ENCODE measurements at regions not wholly inside any gene's neighbourhood (a gene's known extent, or its start where the extent isn't known, plus 50 kb on each side); places are given as distances from the start of the nearest gene placed in this dataset.

DNA sequence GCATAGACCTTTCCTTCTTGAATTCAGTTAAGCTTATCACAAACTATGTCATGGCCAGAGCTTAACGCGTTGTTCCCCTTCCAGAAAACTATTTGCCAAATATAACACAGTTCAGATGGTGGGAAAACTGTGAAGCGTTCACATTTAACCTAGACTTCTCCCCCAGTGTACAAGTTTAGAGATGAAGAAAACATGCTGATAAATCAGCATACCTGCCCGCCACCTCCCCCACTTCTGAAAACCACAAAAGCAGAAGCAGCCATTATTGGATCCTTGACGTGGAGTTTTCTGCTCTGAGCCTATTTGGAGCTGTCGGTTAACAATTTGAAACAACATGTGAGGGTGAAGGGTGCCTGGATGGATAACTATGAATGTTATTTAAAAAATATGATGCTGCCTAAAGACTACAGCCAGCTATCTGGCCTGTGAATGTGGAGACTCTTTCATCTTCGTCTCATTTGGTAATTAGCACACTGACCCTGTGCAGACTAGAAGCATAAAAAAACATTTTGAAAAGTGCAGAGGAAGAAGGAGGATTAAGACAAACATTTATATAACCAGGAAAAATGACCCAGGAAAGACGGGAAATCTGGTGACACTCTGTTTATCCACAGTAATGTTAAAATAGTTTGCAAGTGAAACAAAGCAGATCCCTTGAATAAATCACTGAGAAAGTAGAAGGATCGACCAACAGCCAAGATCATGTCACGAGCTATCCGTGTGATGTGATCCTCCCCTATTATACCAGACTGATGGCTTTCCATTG lies 408.2 kb downstream of the AEBP2 start:
- no peaks in the 10 kb centered on the region for H3K36me3 ChIP-seq (ENCODE audit: control insufficient read depth in 3 of 3, insufficient read depth in 3 of 3, low read length in 3 of 3)
- H3K4me1 ChIP-seq (ENCODE audit: control insufficient read depth in 3 of 3, insufficient read depth in 3 of 3, low read length in 3 of 3): no peaks in the 10 kb centered on the region
- no peak overlapping the region for H3K9ac ChIP-seq (ENCODE audit: low read depth in 1 of 3, low read length in 3 of 3)
- no peak overlapping the region for H3K4me3 ChIP-seq (ENCODE audit: low read length in 3 of 3)
- H3K27ac ChIP-seq (ENCODE audit: low read depth, low read length): peak overlapping the region; percentile 46
- peaks cover 0 to 8% (median 0%) of the 10 kb centered on the region in 3 donors for H3K9me3 ChIP-seq (ENCODE audit: control insufficient read depth in 3 of 3, low read length in 3 of 3)
- no peaks in the 10 kb centered on the region for H3K27me3 ChIP-seq (ENCODE audit: control insufficient read depth in 3 of 3, insufficient read depth in 3 of 3, low read length in 3 of 3)

DNA sequence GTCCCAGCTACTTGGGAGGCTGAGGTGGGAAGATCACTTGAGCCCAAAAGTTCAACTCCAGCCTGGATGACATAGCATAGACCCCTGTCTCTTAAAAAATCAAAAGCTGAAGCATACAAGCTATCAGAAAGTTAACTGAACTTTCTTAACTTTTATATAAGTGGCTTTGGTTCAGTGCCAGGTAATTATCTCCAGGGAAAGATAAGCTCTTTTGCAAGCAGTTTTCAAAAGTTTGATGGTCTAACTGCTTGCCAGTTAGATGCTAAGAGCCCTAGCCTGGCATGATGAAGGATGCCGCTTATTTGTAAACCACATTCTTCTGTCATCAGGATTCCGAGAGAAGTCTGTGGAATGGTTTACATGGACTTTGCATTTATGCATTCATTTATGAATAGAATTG lies 409.1 kb downstream of the AEBP2 start:
- H3K27ac ChIP-seq (ENCODE audit: low read depth, low read length): no peak overlapping the region
- H3K9me3 ChIP-seq (ENCODE audit: control insufficient read depth in 3 of 3, low read length in 3 of 3): peaks cover 0 to 8% (median 0%) of the 10 kb centered on the region in 3 donors
- no peaks in the 10 kb centered on the region for H3K36me3 ChIP-seq (ENCODE audit: control insufficient read depth in 3 of 3, insufficient read depth in 3 of 3, low read length in 3 of 3)

DNA sequence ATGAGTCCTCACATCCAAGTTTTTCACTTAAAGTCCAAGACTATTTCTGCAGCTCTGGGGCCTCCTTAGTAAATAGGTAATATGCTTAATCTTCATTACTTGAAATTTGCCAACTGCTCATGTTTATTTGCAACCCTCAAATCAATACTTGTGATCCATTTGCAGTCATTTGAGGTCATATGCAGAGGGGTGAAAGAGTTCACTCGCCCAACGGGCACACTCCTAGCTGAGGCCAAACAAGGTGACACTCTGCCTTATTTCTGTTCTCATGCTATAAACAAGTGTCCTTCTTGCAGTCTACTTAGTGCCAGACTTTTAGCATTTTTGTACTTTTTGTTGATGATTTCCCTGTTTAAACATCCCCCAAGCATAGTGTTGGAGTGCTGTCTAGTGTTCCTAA lies 409.9 kb downstream of the AEBP2 start:
- no peak overlapping the region for H3K27ac ChIP-seq (ENCODE audit: low read depth, low read length)
- no peaks in the 10 kb centered on the region for H3K36me3 ChIP-seq (ENCODE audit: control insufficient read depth in 3 of 3, insufficient read depth in 3 of 3, low read length in 3 of 3)

More for the DNA sequence above, 409.1 kb downstream of the AEBP2 start:
- H3K27me3 ChIP-seq (ENCODE audit: control insufficient read depth in 3 of 3, insufficient read depth in 3 of 3, low read length in 3 of 3): no peaks in the 10 kb centered on the region
- no peak overlapping the region for H3K9ac ChIP-seq (ENCODE audit: low read depth in 1 of 3, low read length in 3 of 3)
- no peak overlapping the region for H3K4me3 ChIP-seq (ENCODE audit: low read length in 3 of 3)
- no peaks in the 10 kb centered on the region for H3K4me1 ChIP-seq (ENCODE audit: control insufficient read depth in 3 of 3, insufficient read depth in 3 of 3, low read length in 3 of 3)

DNA sequence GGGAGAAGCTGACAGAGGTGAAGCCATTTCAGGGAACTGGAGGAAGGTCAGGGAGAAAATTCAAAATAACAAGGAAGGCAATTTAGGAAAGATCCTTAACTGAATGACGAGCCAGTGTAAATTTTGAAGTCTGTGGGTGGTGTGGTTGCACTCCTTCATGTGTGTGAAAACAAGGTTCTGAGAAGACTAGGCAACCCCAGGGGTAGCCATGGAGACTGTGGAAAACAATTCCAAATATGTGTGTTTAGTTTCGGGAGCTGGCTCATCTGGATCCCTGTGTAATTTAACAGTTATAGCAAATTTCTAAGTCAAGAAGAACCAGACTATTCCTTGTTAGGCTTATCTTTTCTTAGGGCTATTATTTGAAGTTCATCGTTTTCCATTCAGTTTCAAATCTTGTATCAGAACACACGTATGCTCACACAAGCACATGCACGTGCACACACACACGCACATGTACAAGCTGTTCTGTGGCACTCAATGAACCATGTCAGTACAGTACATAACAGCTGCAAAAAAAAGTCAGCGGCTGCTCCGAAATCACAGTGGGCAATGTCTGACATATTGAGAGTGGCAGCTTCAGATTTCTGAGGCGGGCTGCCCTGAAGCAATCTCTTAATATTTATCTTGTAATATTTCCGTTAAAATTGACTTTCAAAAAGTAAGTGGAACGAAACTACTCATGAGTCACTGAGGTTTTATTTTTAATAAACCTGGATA lies 411.2 kb downstream of the AEBP2 start:
- H3K9ac ChIP-seq (ENCODE audit: low read depth in 1 of 3, low read length in 3 of 3): no peak overlapping the region
- H3K36me3 ChIP-seq (ENCODE audit: control insufficient read depth in 3 of 3, insufficient read depth in 3 of 3, low read length in 3 of 3): no peaks in the 10 kb centered on the region
- no peak overlapping the region for H3K27ac ChIP-seq (ENCODE audit: low read depth, low read length)

More for the DNA sequence above, 409.9 kb downstream of the AEBP2 start:
- H3K27me3 ChIP-seq (ENCODE audit: control insufficient read depth in 3 of 3, insufficient read depth in 3 of 3, low read length in 3 of 3): no peaks in the 10 kb centered on the region
- H3K9ac ChIP-seq (ENCODE audit: low read depth in 1 of 3, low read length in 3 of 3): no peak overlapping the region
- H3K9me3 ChIP-seq (ENCODE audit: control insufficient read depth in 3 of 3, low read length in 3 of 3): peaks cover 0 to 8% (median 0%) of the 10 kb centered on the region in 3 donors
- no peaks in the 10 kb centered on the region for H3K4me1 ChIP-seq (ENCODE audit: control insufficient read depth in 3 of 3, insufficient read depth in 3 of 3, low read length in 3 of 3)
- H3K4me3 ChIP-seq (ENCODE audit: low read length in 3 of 3): no peak overlapping the region

DNA sequence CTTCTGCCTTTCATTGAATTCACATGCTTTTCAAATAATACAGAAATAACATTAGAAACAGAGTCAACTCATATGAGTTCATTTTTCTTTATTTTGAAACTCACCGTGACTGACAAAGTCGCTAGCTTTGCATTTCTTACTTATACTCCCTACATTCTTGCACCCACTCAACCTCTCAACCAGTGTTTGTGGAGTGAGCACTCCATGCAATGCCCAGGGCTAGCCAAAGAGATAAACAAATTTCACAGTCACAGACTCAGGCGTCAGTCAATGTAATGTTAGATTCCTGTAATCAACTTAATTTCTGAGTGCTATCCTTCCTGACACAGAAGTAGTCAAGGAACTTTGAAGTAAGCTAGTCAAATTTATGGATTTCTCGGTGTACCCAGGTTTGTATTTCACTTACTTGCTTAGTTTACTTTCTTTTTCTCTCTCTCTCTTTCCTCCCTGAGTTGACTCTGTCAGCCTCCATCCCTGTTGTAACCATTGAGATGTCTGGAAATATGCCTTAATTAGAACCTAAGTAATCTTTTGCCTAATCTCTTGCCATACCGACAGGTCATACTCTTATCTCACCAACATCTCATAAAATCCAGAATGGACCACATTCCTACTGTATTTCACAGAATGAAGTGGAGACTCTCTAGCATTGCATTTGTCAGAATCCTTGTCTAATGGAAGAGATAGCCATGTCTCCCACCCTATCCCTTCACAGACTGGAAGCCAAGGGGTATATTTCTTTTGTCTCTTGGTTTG lies 413.0 kb downstream of the AEBP2 start:
- no peaks in the 10 kb centered on the region for H3K4me1 ChIP-seq (ENCODE audit: control insufficient read depth in 3 of 3, insufficient read depth in 3 of 3, low read length in 3 of 3)
- H3K9me3 ChIP-seq (ENCODE audit: control insufficient read depth in 3 of 3, low read length in 3 of 3): peaks cover 0 to 8% (median 0%) of the 10 kb centered on the region in 3 donors
- no peak overlapping the region for H3K9ac ChIP-seq (ENCODE audit: low read depth in 1 of 3, low read length in 3 of 3)
- no peak overlapping the region for H3K4me3 ChIP-seq (ENCODE audit: low read length in 3 of 3)
- no peak overlapping the region for H3K27ac ChIP-seq (ENCODE audit: low read depth, low read length)
- no peaks in the 10 kb centered on the region for H3K36me3 ChIP-seq (ENCODE audit: control insufficient read depth in 3 of 3, insufficient read depth in 3 of 3, low read length in 3 of 3)
- H3K27me3 ChIP-seq (ENCODE audit: control insufficient read depth in 3 of 3, insufficient read depth in 3 of 3, low read length in 3 of 3): no peaks in the 10 kb centered on the region

More for the DNA sequence above, 411.2 kb downstream of the AEBP2 start:
- peaks cover 0 to 8% (median 0%) of the 10 kb centered on the region in 3 donors for H3K9me3 ChIP-seq (ENCODE audit: control insufficient read depth in 3 of 3, low read length in 3 of 3)
- H3K4me3 ChIP-seq (ENCODE audit: low read length in 3 of 3): no peak overlapping the region
- H3K27me3 ChIP-seq (ENCODE audit: control insufficient read depth in 3 of 3, insufficient read depth in 3 of 3, low read length in 3 of 3): no peaks in the 10 kb centered on the region
- H3K4me1 ChIP-seq (ENCODE audit: control insufficient read depth in 3 of 3, insufficient read depth in 3 of 3, low read length in 3 of 3): no peaks in the 10 kb centered on the region

DNA sequence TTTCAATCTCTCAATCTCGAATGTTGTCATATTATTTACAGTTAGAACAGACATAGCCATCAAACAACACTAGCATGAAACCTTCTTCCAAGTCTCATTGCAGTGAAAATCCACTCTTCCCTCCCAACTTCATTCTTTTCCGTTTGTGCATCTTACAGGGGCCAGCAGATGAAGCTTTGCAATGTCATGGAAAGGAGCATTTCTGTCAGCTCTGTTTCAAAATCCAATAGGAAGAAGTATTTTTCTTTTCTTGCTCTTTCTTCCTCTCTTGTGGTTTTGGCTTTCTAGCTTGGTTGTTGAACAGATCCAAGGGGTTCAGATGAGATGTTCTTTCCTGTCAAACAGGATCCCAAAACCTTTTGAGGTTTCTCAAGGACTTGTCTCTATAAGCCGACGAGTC lies 416.6 kb downstream of the AEBP2 start:
- no peaks in the 10 kb centered on the region for H3K4me1 ChIP-seq (ENCODE audit: control insufficient read depth in 3 of 3, insufficient read depth in 3 of 3, low read length in 3 of 3)
- no peaks in the 10 kb centered on the region for H3K27me3 ChIP-seq (ENCODE audit: control insufficient read depth in 3 of 3, insufficient read depth in 3 of 3, low read length in 3 of 3)
- H3K9me3 ChIP-seq (ENCODE audit: control insufficient read depth in 3 of 3, low read length in 3 of 3): no peaks in the 10 kb centered on the region
- H3K4me3 ChIP-seq (ENCODE audit: low read length in 3 of 3): no peak overlapping the region
- no peak overlapping the region for H3K9ac ChIP-seq (ENCODE audit: low read depth in 1 of 3, low read length in 3 of 3)
- H3K27ac ChIP-seq (ENCODE audit: low read depth, low read length): peak overlapping the region; percentile 53
- H3K36me3 ChIP-seq (ENCODE audit: control insufficient read depth in 3 of 3, insufficient read depth in 3 of 3, low read length in 3 of 3): no peaks in the 10 kb centered on the region

DNA sequence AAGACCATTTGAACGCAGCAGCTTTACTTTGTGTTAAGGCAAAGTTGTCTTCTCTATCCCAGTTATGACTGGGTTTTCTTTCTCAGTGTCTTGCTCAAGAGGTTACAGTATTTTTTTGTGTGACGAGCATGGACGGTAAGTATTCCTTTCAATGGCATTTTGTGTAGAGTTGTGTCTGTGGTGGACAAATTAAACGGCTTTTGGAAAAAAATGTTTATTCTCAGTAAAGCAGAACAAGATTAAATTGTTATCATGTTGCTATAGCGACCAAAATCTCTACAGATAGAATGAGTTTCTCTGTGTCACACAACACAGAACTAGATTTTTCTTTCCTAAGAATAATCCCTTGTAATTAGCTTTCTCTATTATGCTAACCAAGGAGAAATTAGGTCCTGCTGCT lies 417.1 kb downstream of the AEBP2 start:
- no peaks in the 10 kb centered on the region for H3K27me3 ChIP-seq (ENCODE audit: control insufficient read depth in 3 of 3, insufficient read depth in 3 of 3, low read length in 3 of 3)
- no peak overlapping the region for H3K9ac ChIP-seq (ENCODE audit: low read depth in 1 of 3, low read length in 3 of 3)
- no peaks in the 10 kb centered on the region for H3K9me3 ChIP-seq (ENCODE audit: control insufficient read depth in 3 of 3, low read length in 3 of 3)
- no peak overlapping the region for H3K4me3 ChIP-seq (ENCODE audit: low read length in 3 of 3)
- no peaks in the 10 kb centered on the region for H3K4me1 ChIP-seq (ENCODE audit: control insufficient read depth in 3 of 3, insufficient read depth in 3 of 3, low read length in 3 of 3)
- H3K27ac ChIP-seq (ENCODE audit: low read depth, low read length): peak overlapping the region; percentile 53
- H3K36me3 ChIP-seq (ENCODE audit: control insufficient read depth in 3 of 3, insufficient read depth in 3 of 3, low read length in 3 of 3): no peaks in the 10 kb centered on the region

DNA sequence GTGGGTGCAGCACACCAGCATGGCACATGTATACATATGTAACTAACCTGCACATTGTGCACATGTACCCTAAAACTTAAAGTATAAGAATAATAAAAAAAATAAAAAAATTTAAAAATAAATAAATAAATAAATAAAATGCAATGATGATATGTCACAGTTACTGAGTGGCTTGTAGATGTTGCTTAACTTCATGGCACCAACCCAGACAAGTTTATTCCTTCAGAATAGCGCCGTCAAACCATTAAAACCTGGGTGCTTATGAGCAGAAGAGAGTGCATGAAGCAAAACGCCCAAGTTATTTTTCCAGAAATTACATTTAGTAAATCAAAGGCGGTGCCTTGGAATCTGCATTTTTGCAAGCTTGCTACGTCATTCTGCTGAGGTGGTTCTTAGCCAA lies 417.9 kb downstream of the AEBP2 start:
- Histone ChIP-seq H3K36me3 (ENCODE audit: control insufficient read depth in 3 of 3, insufficient read depth in 3 of 3, low read length in 3 of 3) (no peaks in the 10 kb centered on the region), H3K27ac (ENCODE audit: low read depth, low read length) (peak overlapping the region; percentile 53), H3K27me3 (ENCODE audit: control insufficient read depth in 3 of 3, insufficient read depth in 3 of 3, low read length in 3 of 3) (no peaks in the 10 kb centered on the region), H3K9ac (ENCODE audit: low read depth in 1 of 3, low read length in 3 of 3) (no peak overlapping the region), H3K4me1 (ENCODE audit: control insufficient read depth in 3 of 3, insufficient read depth in 3 of 3, low read length in 3 of 3) (no peaks in the 10 kb centered on the region), H3K4me3 (ENCODE audit: low read length in 3 of 3) (no peak overlapping the region), H3K9me3 (ENCODE audit: control insufficient read depth in 3 of 3, low read length in 3 of 3) (no peaks in the 10 kb centered on the region)

DNA sequence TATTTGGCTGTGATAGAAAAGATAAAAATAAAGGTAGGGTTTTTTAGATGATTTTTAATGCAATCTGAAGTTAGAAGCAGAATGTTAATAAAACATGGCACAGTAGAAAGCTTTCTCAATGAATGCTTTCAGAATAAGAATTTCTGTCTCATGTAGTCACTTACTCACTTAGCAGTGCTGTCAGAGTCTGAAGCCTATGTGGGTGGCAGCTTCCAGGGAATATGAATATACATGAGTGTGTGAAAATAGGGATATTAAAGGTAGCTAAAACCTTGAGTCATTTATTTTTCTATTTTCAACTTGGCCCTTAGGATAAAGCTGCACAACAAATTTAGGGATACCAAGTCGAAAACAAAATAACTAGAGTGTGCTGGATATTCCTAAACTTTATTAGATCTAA lies 427.9 kb downstream of the AEBP2 start:
- Histone ChIP-seq H3K4me3 (ENCODE audit: low read length in 3 of 3) (no peak overlapping the region), H3K9me3 (ENCODE audit: control insufficient read depth in 3 of 3, low read length in 3 of 3) (no peaks in the 10 kb centered on the region), H3K27me3 (ENCODE audit: control insufficient read depth in 3 of 3, insufficient read depth in 3 of 3, low read length in 3 of 3) (no peaks in the 10 kb centered on the region), H3K27ac (ENCODE audit: low read depth, low read length) (no peak overlapping the region), H3K4me1 (ENCODE audit: control insufficient read depth in 3 of 3, insufficient read depth in 3 of 3, low read length in 3 of 3) (no peaks in the 10 kb centered on the region), H3K36me3 (ENCODE audit: control insufficient read depth in 3 of 3, insufficient read depth in 3 of 3, low read length in 3 of 3) (no peaks in the 10 kb centered on the region), H3K9ac (ENCODE audit: low read depth in 1 of 3, low read length in 3 of 3) (no peak overlapping the region)

DNA sequence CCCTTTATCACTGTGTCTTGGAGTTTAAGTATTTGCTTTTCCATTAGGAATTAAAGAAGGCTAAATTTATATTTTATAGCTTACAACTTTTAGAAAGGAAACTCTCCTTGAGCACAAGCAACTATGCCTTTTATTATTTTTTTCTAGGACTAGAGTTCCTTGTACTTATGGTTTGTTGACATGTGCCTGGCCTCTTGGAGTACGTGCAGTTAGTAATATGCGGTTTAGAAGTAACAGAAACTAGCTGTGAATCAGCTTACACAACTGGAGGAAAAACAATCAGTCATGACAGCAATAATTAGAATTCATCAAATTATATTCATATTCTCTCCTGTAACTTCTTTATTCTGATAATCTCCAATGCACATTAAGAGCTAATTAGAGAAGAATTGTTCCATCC lies 428.7 kb downstream of the AEBP2 start:
- no peaks in the 10 kb centered on the region for H3K27me3 ChIP-seq (ENCODE audit: control insufficient read depth in 3 of 3, insufficient read depth in 3 of 3, low read length in 3 of 3)
- no peak overlapping the region for H3K4me3 ChIP-seq (ENCODE audit: low read length in 3 of 3)
- H3K9me3 ChIP-seq (ENCODE audit: control insufficient read depth in 3 of 3, low read length in 3 of 3): no peaks in the 10 kb centered on the region
- no peak overlapping the region for H3K27ac ChIP-seq (ENCODE audit: low read depth, low read length)
- no peaks in the 10 kb centered on the region for H3K4me1 ChIP-seq (ENCODE audit: control insufficient read depth in 3 of 3, insufficient read depth in 3 of 3, low read length in 3 of 3)
- no peaks in the 10 kb centered on the region for H3K36me3 ChIP-seq (ENCODE audit: control insufficient read depth in 3 of 3, insufficient read depth in 3 of 3, low read length in 3 of 3)
- no peak overlapping the region for H3K9ac ChIP-seq (ENCODE audit: low read depth in 1 of 3, low read length in 3 of 3)

All from skeletal muscle tissue (tissue), 3 donors.